Right lung (tissue), 2 donors: ENCODE measurements at regions not wholly inside any gene's neighbourhood (a gene's known extent, or its start where the extent isn't known, plus 50 kb on each side); places are given as distances from the start of the nearest gene placed in this dataset.
A peak's percentile ranks its signal among the peaks of the same experiment; 100 is the strongest.
"Not testable (repeated sequence)": the region's sequence is repeated elsewhere in the genome, so short reads cannot be mapped to it uniquely, and the experiment has no call there.

Experiments
- DNase-seq, 2 donors: peaks; one replicate each; pipeline ENCODE4 v3.0.0-alpha.2; 2013

DNA sequence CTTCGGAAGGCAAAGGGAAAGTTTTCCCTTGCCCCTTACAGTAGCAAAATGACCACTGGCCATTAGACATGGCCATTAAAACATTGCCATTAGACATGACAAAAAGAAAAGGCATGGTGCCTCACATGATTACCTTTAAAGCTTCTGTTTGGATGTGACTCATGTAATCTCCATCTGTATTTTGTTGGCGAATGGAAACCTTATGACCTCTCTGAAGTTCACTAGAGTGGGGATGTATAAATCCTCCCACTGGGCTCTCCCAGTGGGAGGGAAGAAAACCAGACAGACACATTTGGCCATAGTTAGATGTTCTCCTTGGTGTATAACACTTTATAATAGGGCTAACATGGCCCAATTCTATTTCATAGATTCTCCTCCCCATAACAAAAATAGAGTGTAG, 152.6 kb downstream of the MAGEB17 start:
- no peak for DNase-seq

DNA sequence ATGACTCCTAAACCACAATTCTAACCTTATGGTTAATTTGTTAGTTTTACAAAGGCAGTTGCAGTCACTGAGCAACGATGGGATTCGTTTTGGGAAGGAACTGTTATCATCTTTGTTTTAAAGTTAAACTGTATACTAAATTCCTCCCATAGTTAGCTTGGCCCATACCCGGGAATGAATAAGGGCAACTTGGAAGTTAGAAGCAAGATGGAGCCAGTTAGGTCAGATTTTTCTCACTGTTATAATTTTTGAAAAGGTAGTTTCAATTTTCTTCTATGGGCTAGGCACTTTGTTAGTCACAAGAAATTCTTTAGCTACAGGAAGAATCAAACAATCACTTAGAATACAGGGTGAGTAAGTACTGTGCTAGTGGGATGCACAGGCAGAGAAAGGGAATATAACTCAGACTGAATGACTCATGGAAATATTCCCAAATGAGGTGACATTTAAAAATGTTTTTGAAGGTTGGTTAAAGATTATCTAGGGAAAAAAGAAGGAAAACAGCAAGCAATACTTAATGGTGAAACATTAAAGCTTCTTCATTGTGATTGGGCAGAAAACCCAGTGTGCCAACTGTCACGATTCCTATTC, 153.6 kb downstream of the MAGEB17 start:
- DNase-seq: no peak

DNA sequence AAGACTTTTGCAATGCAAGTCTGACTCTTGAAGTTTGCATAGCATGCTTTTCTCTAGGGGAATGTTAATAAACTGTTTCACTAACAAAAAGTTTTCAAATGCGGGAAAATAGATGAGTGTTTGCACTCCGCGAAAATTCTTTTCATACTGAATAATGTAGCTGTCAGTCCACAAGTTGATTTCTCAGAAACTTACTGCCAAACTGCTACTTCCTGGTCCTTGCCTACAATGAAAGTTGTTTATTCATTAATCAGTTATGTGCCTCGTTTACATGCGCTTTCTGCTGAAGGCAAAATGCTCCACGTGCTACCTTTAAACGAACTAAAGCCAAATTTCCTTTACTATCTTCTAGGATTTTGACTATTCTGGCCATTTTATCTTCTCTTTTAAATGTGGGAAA, 166.2 kb downstream of the MAGEB17 start:
- DNase-seq: no peak

DNA sequence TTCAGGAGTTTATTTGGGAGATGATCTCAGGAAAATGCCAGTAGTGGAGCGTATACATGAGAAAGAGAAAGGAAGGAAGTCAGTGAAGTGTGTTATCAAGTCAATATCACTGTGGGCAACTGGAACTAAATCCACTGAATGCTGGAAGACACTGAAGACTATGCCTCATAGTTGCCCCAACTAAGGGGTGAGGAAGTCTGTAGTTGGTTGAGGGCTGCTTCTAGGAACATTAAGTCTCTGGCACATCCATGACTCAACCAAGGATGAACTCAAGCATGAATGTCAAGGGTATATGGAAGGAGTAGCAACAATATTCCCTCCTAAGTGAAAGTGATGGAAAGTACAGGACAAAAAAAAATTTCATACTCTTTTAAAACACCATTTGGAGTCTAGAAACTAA, 167.9 kb downstream of the MAGEB17 start:
- DNase-seq: no peak

DNA sequence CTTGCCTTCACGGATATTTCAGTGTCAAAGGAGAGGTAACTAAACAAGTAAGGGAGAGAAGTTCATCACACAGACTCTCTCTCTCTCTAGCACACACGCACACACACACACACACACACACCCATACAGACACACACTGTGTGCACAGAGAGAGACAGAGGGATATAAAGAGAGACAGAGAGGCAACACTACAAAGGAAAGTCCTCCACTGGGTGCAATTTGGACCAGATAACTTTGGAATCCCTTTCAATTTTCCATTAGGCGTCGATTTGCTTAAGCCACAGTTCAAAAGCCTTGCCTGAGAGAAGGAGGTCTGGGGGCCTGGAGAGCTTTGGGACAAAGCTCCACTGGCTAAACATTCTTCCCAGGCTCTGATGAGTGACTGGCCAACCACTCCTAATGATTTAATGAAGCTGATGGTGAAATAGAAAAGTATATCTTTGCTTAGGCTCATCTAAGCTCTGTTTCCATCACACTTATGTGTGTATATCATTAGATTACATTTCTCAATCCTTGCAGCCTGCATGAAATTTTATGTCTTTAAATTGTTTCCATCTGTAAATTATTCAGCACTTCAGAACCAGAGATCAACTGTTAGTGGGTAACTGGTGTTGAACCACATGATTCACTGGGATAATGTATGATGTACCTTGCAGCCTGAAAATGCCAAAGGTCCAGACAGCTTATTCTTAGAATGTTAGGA, 180.8 kb downstream of the MAGEB17 start:
- DNase-seq: no peak

DNA sequence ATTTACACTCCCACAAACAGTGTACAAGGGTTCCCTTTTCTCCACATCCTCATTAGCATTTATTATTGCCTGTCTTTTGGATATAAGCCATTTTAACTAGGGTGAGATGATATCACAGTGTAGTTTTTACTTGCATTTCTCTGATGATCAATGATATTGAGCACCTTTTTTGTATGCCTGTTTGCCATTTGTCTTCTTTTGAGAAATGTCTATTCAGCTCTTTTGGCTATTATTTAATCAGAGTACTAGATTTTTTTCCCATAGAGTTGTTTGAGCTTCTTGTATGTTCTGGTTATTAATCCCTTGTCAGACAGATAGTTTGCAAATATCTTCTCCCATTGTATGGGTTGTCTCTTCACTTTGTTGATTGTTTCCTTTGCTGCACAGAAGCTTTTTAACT, 190.6 kb downstream of the MAGEB17 start:
- DNase-seq: no peak

DNA sequence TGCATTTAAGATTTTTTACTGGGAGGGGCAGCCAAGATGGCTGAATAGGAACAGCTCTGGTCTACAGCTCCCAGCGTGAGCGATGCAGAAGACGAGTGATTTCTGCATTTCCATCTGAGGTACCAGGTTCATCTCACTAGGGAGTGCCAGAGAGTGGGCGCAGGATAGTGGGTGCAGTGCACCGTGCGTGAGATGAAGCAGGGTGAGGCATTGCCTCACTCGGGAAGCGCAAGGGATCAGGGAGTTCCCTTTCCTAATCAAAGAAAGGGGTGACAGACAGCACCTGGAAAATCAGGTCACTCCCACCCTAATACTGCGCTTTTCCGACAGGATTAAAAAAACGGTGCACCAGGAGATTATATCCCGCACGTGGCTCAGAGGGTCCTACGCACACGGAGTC, 192.8 kb downstream of the MAGEB17 start:
- DNase-seq: not testable (repeated sequence)

DNA sequence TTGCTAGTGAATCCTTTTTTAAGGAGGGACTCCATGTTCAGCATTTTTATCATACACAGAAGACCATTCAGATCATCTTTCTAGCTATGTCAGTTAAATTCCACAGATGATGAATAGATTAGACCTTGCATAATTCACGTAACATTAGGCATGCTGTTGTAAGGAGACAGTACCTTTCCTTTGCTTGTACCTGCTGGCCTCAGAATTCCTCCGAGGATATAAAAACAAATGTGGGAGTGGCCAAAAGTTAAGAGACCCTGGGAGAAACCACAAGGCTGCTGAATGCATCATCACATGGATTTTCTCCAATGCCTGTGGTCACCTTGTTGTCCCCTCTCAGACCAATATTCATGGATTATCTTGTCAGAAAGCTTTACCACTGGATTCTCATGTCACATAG, 201.4 kb downstream of the MAGEB17 start:
- DNase-seq: no peak

DNA sequence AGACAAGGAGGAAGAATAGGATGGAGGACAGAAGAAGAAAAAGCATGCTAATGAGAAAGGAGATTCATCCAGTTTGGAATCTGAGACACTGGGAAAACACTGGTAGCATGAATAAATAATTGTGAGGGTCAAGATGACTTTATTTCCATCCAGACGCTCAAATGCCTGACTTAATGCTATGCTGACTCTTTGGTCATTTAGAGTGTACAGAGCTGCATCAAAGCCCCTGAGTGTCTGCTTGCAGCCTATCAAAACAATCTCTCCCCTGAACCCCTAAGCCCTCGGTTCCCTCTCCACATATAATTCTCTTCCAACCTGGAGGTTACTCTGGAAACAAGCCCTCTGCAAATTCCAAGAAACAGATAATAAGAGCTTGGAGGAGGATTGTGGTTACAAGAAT, 208.8 kb downstream of the MAGEB17 start:
- no peak for DNase-seq

DNA sequence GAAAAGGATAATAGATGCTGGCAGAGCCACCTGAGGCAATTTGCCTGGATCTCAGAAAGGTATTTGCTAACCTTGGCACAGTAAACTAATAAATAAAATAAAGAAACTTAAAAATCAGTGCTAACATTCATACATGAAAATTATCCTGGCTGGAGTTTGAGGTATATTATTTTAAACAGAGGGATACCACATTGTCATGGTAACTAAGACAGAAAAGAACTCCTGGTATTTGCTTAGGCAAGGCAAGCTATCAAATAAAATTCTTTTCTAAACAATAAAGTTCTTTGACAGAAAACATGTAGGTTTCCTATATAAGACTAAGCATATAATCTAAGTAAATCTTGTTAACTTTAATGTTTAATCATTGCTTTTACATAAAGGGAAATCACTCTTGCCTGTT, 218.8 kb downstream of the MAGEB17 start:
- no peak for DNase-seq

DNA sequence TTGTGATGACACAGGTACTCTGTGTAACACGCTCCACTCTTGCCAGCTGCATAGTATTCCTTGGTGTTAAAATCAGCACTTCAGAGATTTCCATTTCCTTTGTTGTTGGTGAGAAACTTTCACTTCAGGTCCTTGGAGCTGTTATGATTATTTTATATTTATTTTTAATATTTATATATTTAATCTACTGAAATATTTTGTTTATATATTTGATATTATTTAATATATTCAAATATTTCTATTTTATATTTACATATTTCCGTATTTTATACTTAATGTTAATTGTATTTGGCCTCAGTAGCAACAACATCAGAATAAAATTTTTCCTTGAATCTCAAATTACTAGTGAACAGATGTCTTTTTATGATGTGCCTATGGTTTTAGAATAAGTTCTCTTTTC, 225.3 kb downstream of the MAGEB17 start:
- DNase-seq: no peak

DNA sequence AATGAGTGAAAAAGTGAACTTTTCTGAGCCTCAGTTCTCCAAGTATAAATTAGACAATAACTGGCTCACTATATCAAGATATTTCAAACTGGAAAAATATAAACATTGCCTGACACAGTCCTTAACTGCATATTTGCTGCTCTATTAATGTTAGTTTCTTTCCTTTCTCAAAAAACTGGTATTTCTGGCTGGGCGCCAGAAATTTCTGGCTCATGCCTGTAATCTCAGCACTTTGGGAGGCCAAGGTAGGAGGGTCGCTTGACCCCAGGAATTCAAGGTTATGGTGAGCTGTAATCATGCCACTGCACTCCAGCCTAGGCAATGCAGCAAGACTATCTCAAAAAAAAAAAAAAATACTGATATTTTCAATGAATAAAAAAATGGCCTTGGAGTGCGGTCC, 227.0 kb downstream of the MAGEB17 start:
- DNase-seq: peak in 1 of 2 donors; percentile 1

DNA sequence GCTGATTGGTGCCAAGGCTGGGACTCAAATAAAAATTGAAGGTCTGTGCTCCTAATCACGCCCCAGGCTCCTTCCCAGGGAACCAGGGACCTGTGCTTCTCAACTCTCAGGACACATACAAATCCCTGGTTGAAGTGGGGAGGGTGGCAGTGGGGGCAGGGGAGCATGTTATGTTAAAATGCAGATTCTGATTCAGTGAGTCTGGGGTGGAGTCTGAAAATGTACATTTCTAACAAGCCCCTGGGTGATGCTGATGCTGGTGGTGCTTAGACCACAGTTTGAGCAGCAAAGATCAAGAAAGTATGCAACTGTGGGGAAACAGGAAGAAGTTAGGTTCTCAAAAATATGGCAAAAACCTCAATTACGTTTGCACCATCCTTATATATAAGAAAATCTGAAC, 236.5 kb downstream of the MAGEB17 start:
- no peak for DNase-seq

DNA sequence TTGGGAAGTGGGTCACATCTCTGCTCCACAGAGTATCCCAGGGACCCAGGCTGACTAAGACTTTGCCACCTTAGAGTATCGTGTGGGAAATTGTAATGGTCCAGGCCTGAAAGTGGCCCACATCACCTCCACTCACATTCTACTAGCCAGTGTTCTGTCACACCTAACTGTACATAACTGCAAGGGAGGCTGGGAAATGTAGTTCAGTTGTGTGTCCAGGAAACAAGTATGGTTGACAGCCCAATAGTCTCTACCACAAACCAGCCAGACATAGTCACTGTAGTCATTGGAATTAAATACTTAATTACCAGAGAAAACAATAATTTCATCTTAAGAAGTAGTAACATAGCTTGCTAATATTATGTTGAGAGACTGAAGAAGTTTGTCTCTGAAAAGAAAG, 233.4 kb upstream of the S100G start:
- DNase-seq: no peak

DNA sequence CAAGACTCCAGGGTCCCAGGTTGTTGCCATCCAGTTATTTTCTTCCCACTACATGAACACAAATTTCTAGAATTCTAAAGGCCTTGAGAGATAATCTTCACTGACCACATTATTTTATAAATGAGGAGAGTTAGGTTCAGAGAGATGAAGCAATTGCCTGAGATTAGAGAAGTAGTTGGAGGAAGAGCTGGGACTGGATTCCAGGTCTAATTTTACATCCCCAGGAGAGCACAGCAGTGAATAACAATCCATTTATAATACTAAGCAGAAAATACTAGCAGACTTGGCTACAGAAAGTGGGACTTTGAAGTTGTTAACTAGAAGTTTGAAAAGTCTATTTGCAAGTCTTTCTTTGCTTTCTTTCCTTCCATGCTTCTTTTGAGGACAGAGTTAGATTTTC, 231.3 kb upstream of the S100G start:
- no peak for DNase-seq

DNA sequence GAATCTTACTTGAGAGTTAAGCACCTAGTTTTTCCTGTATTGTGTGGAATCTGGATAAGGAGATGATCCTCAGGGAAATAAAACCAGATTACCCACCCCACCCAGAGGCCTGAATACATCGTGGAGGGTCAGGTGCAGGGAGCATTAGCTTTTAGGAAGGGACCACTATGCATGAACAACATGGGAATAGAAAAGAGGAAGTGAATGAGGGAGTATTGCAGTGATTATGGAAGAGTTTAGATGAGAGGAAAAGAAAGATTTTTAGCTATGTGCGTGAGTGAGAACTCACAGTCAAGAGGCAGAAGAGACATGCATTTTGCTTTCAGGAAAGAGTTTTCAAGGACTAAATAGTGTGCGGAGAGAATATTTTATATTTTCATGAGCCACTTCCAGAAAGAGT, 222.3 kb upstream of the S100G start:
- DNase-seq: no peak

DNA sequence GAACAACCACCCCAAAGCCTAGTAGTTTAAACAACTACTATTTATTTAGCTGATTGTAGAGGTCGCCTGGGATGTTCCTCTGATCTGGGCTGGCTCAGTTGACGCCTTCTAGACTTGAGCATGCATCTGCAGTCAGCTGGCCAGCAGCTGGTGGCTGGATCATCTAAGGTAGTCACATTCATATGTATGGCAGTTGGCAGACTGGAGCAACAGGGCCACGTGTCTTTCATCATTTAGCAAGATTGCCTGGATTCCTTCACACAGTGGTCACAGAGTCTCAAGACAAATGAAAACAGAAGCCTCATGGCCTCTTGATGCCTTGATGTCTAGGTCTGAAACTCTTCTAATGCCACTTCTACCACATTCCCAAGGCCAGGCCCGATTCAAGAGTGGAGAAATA, 220.6 kb upstream of the S100G start:
- DNase-seq: peak in 1 of 2 donors; percentile 10

DNA sequence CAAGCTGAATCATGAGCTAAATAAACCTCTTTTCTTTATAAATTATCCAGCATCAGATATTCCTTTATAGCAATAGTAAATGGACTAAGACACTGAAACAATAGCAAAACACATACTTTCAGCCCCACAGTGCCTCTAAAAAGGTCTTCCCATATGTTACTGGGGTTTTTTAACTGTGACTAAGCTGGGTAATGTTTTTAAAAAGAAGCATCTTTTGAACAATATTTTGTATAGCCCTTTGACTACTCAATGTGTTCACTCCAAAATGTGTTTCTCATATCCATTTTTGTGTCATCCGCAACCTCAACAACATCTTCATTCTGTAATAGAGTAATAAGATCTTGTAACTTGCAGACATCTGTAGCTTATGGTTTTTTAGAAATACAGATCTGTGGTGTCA, 218.7 kb upstream of the S100G start:
- no peak for DNase-seq

DNA sequence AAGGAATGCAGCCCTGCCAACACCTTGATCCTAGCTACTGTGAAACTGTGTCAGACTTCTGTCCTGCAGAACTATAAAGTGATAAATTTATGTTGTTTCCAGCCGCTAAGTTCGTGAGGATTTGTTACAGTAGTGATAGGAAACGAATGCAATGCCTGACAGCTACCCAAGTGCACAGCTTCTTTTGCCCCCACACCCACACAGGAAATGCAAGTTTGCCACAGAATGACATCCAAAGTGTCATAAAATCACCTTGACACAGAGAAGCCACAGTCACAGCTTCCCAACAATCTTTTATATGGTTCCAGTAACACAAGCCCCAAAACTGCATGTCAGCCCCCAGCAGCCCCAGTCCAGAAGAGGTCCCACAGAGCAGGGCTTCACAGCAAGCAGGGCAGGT, 216.9 kb upstream of the S100G start:
- no peak for DNase-seq

DNA sequence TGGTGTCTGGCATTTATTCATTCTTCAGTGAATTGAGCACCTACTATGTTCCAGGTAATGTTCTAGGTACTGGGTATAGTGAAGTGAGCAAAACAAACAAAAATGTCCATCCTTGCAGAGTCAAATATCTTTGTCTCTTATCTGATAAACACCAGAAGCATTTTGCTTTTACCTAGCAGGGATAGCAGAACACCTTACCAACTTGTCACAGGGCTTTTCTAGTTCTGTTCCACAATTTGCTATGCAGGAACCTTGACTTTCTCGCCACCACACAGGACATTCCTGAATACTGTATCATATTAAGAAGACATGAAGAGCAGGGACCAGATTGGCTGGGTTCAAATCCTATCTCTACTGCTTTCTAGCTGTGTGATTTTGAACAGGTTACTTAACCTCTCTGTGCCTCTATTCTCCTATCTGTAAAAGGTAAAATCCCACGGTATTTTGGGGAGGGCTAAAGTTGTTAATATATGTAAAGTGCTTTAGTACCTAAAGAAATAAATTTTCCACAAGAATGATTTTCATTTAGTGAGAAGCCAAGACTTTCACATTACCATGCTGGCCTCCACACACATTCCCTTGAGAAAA, 214.5 kb upstream of the S100G start:
- DNase-seq: no peak

DNA sequence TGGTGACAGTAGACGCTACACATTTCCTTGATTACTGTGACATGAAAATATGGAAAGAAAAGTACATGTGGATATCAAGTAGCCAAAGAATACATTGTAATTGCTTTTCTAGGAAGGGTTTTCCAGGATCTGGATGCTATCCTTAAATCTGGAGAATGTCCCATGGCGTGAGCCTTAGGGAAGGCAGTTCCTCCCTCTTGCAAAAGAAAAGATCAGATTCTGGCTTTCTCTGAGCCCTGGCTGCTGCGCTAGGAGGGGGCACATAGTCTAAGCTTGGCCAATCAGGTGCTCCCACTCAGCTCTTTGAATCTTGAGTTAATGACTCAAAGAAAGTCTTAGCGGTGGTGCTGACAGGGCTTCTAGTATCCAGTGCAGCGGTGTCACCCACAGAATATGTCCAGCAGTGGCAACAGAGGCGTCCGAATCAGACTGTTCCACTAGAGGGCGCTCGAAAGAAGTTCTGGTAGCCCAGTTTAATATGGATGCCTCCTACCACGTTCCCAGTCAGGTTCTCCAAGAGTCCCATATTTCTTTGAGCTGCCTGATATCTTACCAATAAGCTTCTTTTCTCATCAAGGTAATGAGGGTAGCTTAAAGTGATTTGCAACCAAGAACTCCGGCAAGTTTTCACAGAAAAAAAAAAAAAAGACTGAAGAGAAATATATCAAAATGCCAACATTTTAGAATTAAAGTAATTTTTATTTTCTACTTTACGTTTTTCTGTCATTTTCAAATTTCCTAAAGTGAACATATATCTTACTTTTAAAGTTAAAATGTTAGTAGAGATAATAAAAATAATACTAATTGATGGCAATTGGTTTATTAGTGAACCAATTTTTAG, 213.4 kb upstream of the S100G start:
- DNase-seq: peak; percentile 16 to 38

DNA sequence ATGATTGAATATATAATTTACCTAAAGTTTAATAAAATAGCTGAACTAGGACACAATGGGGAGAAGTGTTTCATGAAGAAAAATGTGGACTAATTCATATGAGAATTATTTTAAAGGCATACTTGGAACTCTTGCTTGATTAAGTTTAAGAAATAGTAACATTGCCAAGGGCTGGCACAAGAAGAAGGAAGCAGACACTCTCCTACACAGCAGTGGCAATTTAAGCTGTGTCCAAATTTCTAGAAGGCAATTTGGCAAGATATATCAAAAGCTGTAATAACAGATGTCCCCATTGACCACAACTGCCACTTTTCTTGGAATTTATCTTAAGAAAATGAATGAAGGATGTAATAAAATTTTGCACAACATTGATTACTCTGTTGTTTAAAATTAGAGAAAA, 209.5 kb upstream of the S100G start:
- DNase-seq: peak in 1 of 2 donors; percentile 17

DNA sequence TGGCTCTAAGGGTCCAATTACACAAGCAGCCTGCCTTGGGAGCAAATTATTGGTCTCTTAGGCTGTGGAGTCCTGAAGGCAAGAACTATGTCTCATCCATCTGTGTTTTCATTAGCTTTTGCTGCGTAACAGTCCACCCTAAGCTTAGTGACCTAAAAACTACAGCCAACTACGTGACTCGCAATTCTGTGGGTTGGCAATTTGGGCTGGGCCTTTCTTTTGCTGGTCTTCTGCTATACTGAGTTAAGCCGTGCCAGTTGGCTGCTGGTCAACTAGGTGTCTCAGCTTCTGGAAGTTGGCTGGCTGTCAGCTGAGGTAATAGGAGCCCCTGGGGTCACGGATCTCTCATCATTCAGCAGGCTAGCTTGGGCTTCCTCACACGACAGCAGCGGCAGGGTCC, 205.6 kb upstream of the S100G start:
- no peak for DNase-seq
